ENCODE measurements at regions not wholly inside any gene's neighbourhood (a gene's known extent, or its start where the extent isn't known, plus 50 kb on each side); places are given as distances from the start of the nearest gene placed in this dataset.

DNA sequence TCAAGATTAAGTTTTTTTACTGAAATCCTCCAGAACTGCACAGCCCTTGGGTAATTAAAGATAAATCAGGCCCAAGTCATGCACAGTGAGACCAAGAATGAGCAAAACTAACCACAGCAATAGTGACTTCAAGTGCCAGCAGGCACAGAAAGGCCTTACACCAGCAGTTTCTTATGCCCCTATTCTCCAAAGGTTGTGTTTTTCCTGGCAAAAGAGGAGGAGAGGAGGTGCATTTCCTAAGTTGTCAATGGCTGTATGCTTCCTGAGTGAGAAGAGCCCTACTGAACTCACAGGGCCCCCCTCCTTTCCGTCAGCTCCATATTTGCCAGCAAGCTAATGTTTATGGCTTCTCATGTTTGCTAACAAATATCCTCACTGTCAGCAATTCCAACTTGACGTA, 418.7 kb upstream of the INTU start:
- TF ChIP-seq, protein P1, sequence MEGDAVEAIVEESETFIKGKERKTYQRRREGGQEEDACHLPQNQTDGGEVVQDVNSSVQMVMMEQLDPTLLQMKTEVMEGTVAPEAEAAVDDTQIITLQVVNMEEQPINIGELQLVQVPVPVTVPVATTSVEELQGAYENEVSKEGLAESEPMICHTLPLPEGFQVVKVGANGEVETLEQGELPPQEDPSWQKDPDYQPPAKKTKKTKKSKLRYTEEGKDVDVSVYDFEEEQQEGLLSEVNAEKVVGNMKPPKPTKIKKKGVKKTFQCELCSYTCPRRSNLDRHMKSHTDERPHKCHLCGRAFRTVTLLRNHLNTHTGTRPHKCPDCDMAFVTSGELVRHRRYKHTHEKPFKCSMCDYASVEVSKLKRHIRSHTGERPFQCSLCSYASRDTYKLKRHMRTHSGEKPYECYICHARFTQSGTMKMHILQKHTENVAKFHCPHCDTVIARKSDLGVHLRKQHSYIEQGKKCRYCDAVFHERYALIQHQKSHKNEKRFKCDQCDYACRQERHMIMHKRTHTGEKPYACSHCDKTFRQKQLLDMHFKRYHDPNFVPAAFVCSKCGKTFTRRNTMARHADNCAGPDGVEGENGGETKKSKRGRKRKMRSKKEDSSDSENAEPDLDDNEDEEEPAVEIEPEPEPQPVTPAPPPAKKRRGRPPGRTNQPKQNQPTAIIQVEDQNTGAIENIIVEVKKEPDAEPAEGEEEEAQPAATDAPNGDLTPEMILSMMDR (IDR thresholded peaks at IDR 0.05; ENCODE audit: insufficient read depth, low read depth, low read length): no peak
- no peak for TF ChIP-seq EZH2 (IDR thresholded peaks at IDR 0.05; ENCODE audit: insufficient read depth, low read length)
